HG03469 (cell line): ENCODE measurements at regions not wholly inside any gene's neighbourhood (a gene's known extent, or its start where the extent isn't known, plus 50 kb on each side); places are given as distances from the start of the nearest gene placed in this dataset.

Experiments
- ATAC-seq: cut with Tn5 transposase; IDR thresholded peaks from one replicate; pipeline ENCODE4 v1.9.1; 2021; ENCODE audit warnings: mild to moderate bottlenecking, moderate library complexity, moderate number of reproducible peaks; ENCODE audit not compliant: unreplicated experiment

- ATAC-seq, result no peak
Observed at GRCh38 chr16:13545271-13545670, 374.7 kb upstream of the ERCC4 start.

DNA sequence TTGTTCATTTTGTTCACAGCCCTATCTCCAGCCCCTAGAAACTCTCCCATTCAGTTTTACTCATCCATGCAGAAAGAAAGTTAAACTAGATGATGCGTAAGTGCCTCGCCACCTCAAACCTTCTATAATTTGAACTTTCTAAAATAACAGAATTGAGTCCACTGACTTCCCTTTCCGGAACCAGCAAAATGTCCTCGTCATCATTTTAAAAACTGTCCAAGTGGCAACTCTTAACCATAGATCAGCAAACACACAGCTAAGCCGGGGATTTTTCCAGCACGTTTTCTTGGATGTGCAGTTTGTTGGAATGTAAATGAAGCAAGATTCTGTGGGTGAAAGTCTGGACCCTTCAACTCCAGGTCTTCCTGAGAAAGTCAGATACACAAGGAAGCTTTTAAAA is 369.7 kb upstream of the ERCC4 start:
- no peak for ATAC-seq

DNA sequence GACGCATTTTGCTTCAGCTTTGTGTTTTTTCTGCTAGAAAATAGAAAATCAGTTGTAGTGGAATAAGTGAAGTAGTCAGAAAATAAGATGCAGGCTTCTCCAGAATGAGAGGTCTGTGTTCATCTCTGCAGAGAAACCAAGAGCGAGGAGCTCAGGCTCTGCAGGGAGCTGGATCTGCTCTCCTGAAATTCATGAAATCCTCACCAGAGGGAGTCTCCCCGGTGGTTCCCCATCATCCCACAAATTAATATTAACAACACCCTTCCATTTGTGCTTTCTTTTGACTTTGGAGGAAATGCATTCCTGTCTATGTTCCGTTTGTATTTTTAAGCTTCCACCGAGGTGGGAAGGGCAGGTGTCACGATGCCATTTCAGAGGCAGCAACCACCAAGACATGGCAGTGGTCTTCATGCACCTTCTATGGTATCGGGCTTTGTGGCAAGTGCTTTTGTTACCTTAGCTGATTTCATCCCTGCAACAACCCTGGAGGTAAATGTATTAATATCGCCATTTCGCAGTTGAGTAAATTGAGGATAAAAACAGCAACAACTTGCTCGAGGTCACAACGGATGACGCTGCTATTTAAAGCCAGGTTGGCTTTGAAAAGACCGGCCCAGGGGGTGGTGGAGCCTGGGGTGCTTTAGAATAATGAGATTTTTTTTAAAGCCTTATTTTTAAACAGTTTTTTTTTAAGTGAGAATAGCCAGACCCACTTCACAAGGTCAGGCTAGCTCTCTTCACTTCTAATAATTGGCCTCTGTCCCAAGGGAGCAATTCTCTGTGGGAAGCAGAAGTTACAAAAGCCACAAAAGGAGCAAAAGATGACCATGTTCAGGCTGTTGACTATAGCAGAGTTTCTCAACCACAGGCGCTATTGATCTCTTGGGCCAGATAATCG is 367.6 kb upstream of the ERCC4 start:
- ATAC-seq, result no peak

DNA sequence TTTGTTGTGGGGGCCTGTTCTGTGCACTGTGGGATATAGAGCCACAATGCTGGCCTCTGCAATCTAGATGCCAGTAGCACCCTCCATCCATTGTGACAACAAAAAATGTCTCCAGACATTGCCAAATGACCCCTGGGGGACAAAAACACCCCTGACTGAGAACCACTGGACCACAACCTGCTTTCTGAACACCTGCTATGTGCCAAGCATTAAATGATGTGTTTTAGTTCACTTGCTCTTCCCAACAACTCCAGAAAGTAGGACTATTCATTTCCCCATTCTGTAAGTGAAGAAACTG is 367.0 kb upstream of the ERCC4 start:
- ATAC-seq, result no peak

DNA sequence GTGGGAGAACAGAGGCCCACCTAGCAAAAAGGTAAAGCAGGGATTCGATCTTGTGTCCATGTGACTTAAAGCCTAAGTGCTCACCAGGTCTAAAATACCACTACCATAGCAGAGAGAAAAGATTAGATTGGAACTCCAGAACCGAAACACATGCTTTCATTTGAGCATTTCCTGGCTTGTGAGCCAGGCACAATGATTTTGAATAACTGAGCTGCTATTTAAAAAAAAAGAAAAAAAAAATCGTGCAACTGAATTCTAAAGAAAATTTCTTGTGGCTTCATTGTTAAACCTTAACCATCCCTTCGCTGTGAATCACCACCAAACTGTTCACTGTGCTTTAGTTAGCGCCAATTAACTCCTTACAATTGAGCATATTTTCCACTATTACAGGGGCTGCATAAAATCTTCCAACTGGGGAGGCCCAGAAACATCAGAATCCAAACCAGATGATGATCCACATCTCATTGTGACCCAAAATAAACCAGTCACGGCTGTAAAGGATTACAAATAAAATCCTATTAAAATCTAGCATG is 366.4 kb upstream of the ERCC4 start:
- no peak for ATAC-seq

DNA sequence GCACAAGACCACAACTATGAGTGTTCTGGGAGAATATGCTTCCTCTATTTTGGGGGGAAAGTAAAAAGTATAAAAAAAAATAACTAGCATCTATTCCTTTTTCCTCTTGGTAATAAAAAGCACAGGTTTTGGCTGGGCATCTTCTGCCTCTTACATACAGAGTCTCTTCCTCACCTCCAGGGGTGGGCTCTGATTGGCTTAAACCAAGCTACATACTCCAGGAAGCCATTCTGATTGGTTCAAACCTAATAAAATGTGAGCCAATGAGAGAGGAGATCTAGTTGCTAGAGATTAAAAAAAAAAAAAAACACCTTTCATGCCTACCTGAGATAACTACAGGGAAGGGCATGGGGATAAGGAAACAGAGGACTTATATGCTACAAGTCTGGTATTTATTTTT is 365.9 kb upstream of the ERCC4 start:
- no peak for ATAC-seq

GRCh38 chr16:13554643-13555042 is 365.3 kb upstream of the ERCC4 start:
- ATAC-seq, result no peak

GRCh38 chr16:13557418-13557817 is 362.5 kb upstream of the ERCC4 start:
- ATAC-seq, result no peak

GRCh38 chr16:13558752-13559151 is 361.2 kb upstream of the ERCC4 start:
- ATAC-seq, result no peak

DNA sequence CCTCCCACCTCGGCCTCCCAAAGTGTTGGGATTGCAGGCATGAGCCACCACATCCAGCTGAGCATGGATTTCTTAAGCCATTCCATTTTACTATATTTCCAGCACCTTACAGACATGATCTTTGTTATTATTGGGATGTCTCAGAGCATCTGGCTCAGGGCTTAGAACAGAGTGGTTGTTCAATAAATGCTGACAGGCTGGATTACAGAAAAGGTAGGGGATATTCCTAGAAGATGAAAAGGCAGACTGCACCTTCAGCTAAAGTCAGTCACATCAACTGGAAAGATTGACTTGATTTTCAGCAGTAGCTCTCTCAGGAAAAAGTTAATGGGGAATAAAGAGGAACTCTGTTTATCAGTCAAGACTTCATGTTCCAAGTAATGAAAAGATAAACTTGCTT is 360.3 kb upstream of the ERCC4 start:
- ATAC-seq, result no peak

- no peak for ATAC-seq
Observed at GRCh38 chr16:13560151-13560550, 359.8 kb upstream of the ERCC4 start.

GRCh38 chr16:13561291-13562070 is 358.5 kb upstream of the ERCC4 start:
- no peak for ATAC-seq

GRCh38 chr16:13568803-13569202 is 351.2 kb upstream of the ERCC4 start:
- no peak for ATAC-seq

DNA sequence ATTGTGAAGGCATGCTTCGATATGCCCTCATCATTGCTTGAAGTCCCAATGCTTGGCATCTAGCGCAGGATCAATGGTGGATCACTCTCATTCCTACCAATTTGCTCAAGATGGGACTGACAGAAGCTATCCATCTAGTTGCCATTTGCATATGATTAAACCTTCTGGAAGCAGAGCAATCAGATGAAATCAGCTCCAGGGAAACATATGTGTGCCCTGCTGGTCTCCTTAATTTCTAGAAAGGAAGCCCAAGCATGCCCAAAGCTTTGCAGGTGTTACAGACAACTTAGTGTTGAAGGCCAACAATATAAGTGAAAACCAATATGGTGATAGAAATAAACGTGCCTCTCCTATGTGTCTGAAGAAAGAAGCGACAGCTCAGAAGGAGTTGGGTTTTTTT is 350.0 kb upstream of the ERCC4 start:
- ATAC-seq, result no peak

GRCh38 chr16:13571036-13571435 is 348.9 kb upstream of the ERCC4 start:
- ATAC-seq, result no peak

DNA sequence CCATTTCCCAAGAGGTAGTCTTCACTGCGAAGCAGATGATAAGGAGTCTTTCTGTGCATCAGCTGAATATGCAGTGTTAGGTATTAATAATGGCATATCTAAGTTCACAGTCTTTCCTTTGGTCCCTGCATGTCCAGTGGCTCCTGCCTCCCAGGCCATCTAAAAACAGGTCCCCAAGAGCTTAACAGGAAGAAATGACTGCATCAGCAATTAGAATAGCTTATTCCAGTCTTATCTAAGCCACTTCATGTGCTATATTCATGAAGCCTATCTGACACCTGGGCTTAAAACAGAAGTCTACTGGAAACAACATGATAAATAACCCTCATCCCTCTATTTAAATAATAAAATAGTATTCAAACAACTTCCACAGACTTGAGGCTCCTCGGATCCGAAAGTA is 346.1 kb upstream of the ERCC4 start:
- ATAC-seq, result no peak

DNA sequence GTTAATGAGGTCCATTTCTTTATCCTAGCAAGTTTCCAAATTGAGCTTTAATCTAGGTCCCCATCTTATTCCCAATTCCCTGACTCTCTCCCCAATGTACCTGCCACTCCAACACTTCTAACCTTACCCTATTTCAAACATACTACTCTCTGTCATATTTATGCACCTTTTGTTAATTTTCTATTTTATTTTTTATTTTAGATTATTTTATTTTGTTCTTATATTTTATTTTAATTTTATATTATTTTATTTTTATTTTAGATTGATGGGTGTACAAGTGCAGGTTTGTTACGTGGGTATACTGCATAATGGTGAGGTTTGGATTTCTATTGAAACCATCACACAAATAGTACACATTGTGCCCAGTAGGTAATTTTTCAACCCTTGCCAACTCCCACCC is 333.9 kb upstream of the ERCC4 start:
- ATAC-seq, result no peak

- ATAC-seq, result no peak
Observed at GRCh38 chr16:13587181-13587580, 332.8 kb upstream of the ERCC4 start.

- no peak for ATAC-seq
Observed at GRCh38 chr16:13594823-13595222, 325.1 kb upstream of the ERCC4 start.

GRCh38 chr16:13606804-13607203 is 313.1 kb upstream of the ERCC4 start:
- ATAC-seq, result no peak

GRCh38 chr16:13607289-13607688 is 312.7 kb upstream of the ERCC4 start:
- ATAC-seq, result no peak

DNA sequence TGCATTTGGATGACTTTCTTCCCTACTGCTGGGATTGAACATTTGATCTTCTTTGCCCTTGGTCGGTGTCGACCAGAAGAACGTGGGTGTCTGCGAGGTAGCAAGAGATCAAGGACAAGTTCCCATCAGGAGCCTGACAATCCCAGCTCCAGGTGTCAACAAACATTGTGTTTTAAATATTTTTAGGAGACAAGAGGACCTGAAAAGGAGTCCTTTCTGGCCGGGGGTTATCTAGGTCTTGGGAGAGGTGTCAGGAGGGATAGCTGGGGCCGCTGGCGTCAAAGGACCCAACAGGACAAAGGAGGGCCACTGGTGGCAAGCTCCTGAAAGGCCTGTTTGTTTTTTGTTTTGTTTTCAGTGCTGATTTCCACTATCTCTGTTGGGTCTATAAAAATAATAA is 308.4 kb upstream of the ERCC4 start:
- ATAC-seq, result no peak
